Activated T-helper 1 cell treated with anti-CD3 and anti-CD28 coated beads, Interleukin-12 subunit alpha, Interleukin-12 subunit beta, Interleukin-2, Interleukin-4 antibody, amounts not matched to agents 30 ng/mL and 10 ng/mL and 1 ng/mL, durations not matched to agents 14 hours and 24 hours and 36 hours (primary cell): ENCODE measurements at regions not wholly inside any gene's neighbourhood (a gene's known extent, or its start where the extent isn't known, plus 50 kb on each side); places are given as distances from the start of the nearest gene placed in this dataset.
"Not testable (repeated sequence)": the region's sequence is repeated elsewhere in the genome, so short reads cannot be mapped to it uniquely, and the experiment has no call there.

Experiments
- DNase-seq: peaks from one replicate; pipeline ENCODE4 v3.0.0; 2021; ENCODE audit warnings: low spot score
- H3K27ac Mint-ChIP-seq: one replicate; pipeline ENCODE4 v1.8.0; 2021; ENCODE audit warnings: mild to moderate bottlenecking, mixed read lengths
- H3K27me3 Mint-ChIP-seq: one replicate; pipeline ENCODE4 v1.8.0; 2022; ENCODE audit warnings: mild to moderate bottlenecking, moderate library complexity, mixed read lengths; ENCODE audit not compliant: insufficient read depth
- H3K36me3 Mint-ChIP-seq: one replicate; pipeline ENCODE4 v1.8.0; 2021; ENCODE audit warnings: low read depth, mixed read lengths
- H3K4me1 Mint-ChIP-seq: one replicate; pipeline ENCODE4 v1.8.0; 2021; ENCODE audit warnings: low read depth, mixed read lengths
- H3K4me3 Mint-ChIP-seq: one replicate; pipeline ENCODE4 v1.8.0; 2021; ENCODE audit warnings: mild to moderate bottlenecking, moderate library complexity, mixed read lengths
- H3K9me3 Mint-ChIP-seq: one replicate; pipeline ENCODE4 v1.8.0; 2021; ENCODE audit warnings: mixed read lengths
- intact Hi-C: fragments of 100-400 bp; cut with micrococcal nuclease; formaldehyde crosslinking; loops from one replicate; pipeline ENCODE4 v1.15.1; 2024

GRCh38 chr1:188762166-188762743 is 1715.4 kb downstream of the BRINP3 start:
- intact Hi-C loops, result no loop called here
- no peak for DNase-seq
- H3K4me1 Mint-ChIP-seq, result no peaks in the 10 kb centered on the region
- no peaks in the 10 kb centered on the region for H3K36me3 Mint-ChIP-seq
- H3K9me3 Mint-ChIP-seq, result no peaks in the 10 kb centered on the region
- no peaks in the 10 kb centered on the region for H3K27me3 Mint-ChIP-seq
- no peak overlapping the region for H3K27ac Mint-ChIP-seq
- no peak overlapping the region for H3K4me3 Mint-ChIP-seq

GRCh38 chr1:188763541-188763940 is 1714.1 kb downstream of the BRINP3 start:
- Mint-ChIP-seq H3K9me3 (no peaks in the 10 kb centered on the region), H3K4me1 (no peaks in the 10 kb centered on the region), H3K36me3 (no peaks in the 10 kb centered on the region), H3K27me3 (no peaks in the 10 kb centered on the region), H3K27ac (no peak overlapping the region), H3K4me3 (no peak overlapping the region)
- intact Hi-C loops, result no loop called here
- no peak for DNase-seq

- H3K4me1 Mint-ChIP-seq, result no peaks in the 10 kb centered on the region
- no peaks in the 10 kb centered on the region for H3K27me3 Mint-ChIP-seq
- DNase-seq, result no peak
- intact Hi-C loops, result no loop called here
- H3K27ac Mint-ChIP-seq, result no peak overlapping the region
- H3K9me3 Mint-ChIP-seq, result peaks cover 4% of the 10 kb centered on the region
- no peaks in the 10 kb centered on the region for H3K36me3 Mint-ChIP-seq
- no peak overlapping the region for H3K4me3 Mint-ChIP-seq
Observed at GRCh38 chr1:188769181-188769580, 1708.5 kb downstream of the BRINP3 start.

- H3K36me3 Mint-ChIP-seq, result no peaks in the 10 kb centered on the region
- DNase-seq, result no peak
- no peaks in the 10 kb centered on the region for H3K27me3 Mint-ChIP-seq
- peaks cover 4% of the 10 kb centered on the region for H3K9me3 Mint-ChIP-seq
- H3K4me3 Mint-ChIP-seq, result no peak overlapping the region
- intact Hi-C loops, result no loop called here
- no peak overlapping the region for H3K27ac Mint-ChIP-seq
- H3K4me1 Mint-ChIP-seq, result no peaks in the 10 kb centered on the region
Observed at GRCh38 chr1:188769936-188770335, 1707.7 kb downstream of the BRINP3 start.

- H3K36me3 Mint-ChIP-seq, result no peaks in the 10 kb centered on the region
- no peak overlapping the region for H3K27ac Mint-ChIP-seq
- no peak for DNase-seq
- H3K9me3 Mint-ChIP-seq, result no peaks in the 10 kb centered on the region
- no peaks in the 10 kb centered on the region for H3K27me3 Mint-ChIP-seq
- no peaks in the 10 kb centered on the region for H3K4me1 Mint-ChIP-seq
- intact Hi-C loops, result no loop called here
- H3K4me3 Mint-ChIP-seq, result no peak overlapping the region
Observed at GRCh38 chr1:188778578-188778977, 1699.1 kb downstream of the BRINP3 start.

GRCh38 chr1:188782220-188782841 is 1695.3 kb downstream of the BRINP3 start:
- no peak for DNase-seq
- intact Hi-C loops, result no loop called here
- Mint-ChIP-seq H3K36me3 (no peaks in the 10 kb centered on the region), H3K4me1 (no peaks in the 10 kb centered on the region), H3K4me3 (no peak overlapping the region), H3K27ac (no peak overlapping the region), H3K27me3 (no peaks in the 10 kb centered on the region), H3K9me3 (no peaks in the 10 kb centered on the region)

GRCh38 chr1:188794969-188795368 is 1682.7 kb downstream of the BRINP3 start:
- Mint-ChIP-seq H3K27me3 (no peaks in the 10 kb centered on the region), H3K4me1 (no peaks in the 10 kb centered on the region), H3K27ac (no peak overlapping the region), H3K36me3 (no peaks in the 10 kb centered on the region), H3K9me3 (peaks cover 14% of the 10 kb centered on the region), H3K4me3 (no peak overlapping the region)
- intact Hi-C loops, result no loop called here
- DNase-seq, result no peak

- DNase-seq, intact Hi-C loops, H3K27ac Mint-ChIP-seq, H3K4me1 Mint-ChIP-seq, H3K27me3 Mint-ChIP-seq, H3K36me3 Mint-ChIP-seq, H3K4me3 Mint-ChIP-seq: not testable (repeated sequence)
- peaks cover 20% of the 10 kb centered on the region for H3K9me3 Mint-ChIP-seq
Observed at GRCh38 chr1:188812153-188812552, 1665.5 kb downstream of the BRINP3 start.

GRCh38 chr1:188812836-188813573 is 1664.7 kb downstream of the BRINP3 start:
- H3K27me3 Mint-ChIP-seq, H3K36me3 Mint-ChIP-seq, H3K27ac Mint-ChIP-seq, DNase-seq, H3K4me3 Mint-ChIP-seq, intact Hi-C loops, H3K4me1 Mint-ChIP-seq: not testable (repeated sequence)
- H3K9me3 Mint-ChIP-seq, result peaks cover 20% of the 10 kb centered on the region

- peaks cover 4% of the 10 kb centered on the region for H3K9me3 Mint-ChIP-seq
- H3K27ac Mint-ChIP-seq, result no peak overlapping the region
- H3K36me3 Mint-ChIP-seq, result no peaks in the 10 kb centered on the region
- DNase-seq, result no peak
- no peaks in the 10 kb centered on the region for H3K27me3 Mint-ChIP-seq
- no peak overlapping the region for H3K4me3 Mint-ChIP-seq
- intact Hi-C loops, result no loop called here
- no peaks in the 10 kb centered on the region for H3K4me1 Mint-ChIP-seq
Observed at GRCh38 chr1:188817814-188818213, 1659.8 kb downstream of the BRINP3 start.

- H3K27ac Mint-ChIP-seq, result no peak overlapping the region
- H3K4me3 Mint-ChIP-seq, result no peak overlapping the region
- no peaks in the 10 kb centered on the region for H3K27me3 Mint-ChIP-seq
- H3K36me3 Mint-ChIP-seq, result no peaks in the 10 kb centered on the region
- no peaks in the 10 kb centered on the region for H3K4me1 Mint-ChIP-seq
- H3K9me3 Mint-ChIP-seq, result no peaks in the 10 kb centered on the region
- DNase-seq, result no peak
- intact Hi-C loops, result no loop called here
Observed at GRCh38 chr1:188822248-188822647, 1655.4 kb downstream of the BRINP3 start.

GRCh38 chr1:188825471-188825870 is 1652.2 kb downstream of the BRINP3 start:
- no peaks in the 10 kb centered on the region for H3K36me3 Mint-ChIP-seq
- intact Hi-C loops, result no loop called here
- no peak for DNase-seq
- no peak overlapping the region for H3K4me3 Mint-ChIP-seq
- H3K9me3 Mint-ChIP-seq, result no peaks in the 10 kb centered on the region
- H3K4me1 Mint-ChIP-seq, result no peaks in the 10 kb centered on the region
- H3K27me3 Mint-ChIP-seq, result no peaks in the 10 kb centered on the region
- no peak overlapping the region for H3K27ac Mint-ChIP-seq

- H3K36me3 Mint-ChIP-seq, result no peaks in the 10 kb centered on the region
- DNase-seq, result no peak
- H3K9me3 Mint-ChIP-seq, result no peaks in the 10 kb centered on the region
- intact Hi-C loops, result no loop called here
- H3K4me1 Mint-ChIP-seq, result no peaks in the 10 kb centered on the region
- no peak overlapping the region for H3K4me3 Mint-ChIP-seq
- no peak overlapping the region for H3K27ac Mint-ChIP-seq
- no peaks in the 10 kb centered on the region for H3K27me3 Mint-ChIP-seq
Observed at GRCh38 chr1:188826800-188827199, 1650.9 kb downstream of the BRINP3 start.
